ENCODE measurements at regions not wholly inside any gene's neighbourhood (a gene's known extent, or its start where the extent isn't known, plus 50 kb on each side); places are given as distances from the start of the nearest gene placed in this dataset.

GRCh38 chr11:29959488-29959887, 57.3 kb downstream of the KCNA4 start:
- TF ChIP-seq, protein P1, sequence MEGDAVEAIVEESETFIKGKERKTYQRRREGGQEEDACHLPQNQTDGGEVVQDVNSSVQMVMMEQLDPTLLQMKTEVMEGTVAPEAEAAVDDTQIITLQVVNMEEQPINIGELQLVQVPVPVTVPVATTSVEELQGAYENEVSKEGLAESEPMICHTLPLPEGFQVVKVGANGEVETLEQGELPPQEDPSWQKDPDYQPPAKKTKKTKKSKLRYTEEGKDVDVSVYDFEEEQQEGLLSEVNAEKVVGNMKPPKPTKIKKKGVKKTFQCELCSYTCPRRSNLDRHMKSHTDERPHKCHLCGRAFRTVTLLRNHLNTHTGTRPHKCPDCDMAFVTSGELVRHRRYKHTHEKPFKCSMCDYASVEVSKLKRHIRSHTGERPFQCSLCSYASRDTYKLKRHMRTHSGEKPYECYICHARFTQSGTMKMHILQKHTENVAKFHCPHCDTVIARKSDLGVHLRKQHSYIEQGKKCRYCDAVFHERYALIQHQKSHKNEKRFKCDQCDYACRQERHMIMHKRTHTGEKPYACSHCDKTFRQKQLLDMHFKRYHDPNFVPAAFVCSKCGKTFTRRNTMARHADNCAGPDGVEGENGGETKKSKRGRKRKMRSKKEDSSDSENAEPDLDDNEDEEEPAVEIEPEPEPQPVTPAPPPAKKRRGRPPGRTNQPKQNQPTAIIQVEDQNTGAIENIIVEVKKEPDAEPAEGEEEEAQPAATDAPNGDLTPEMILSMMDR (conservative IDR thresholded peaks at IDR 0.05; ENCODE audit: low read depth, low read length): no peak
- no peak for DNase-seq (ENCODE audit: low read depth)
- H3K4me3 ChIP-seq (ENCODE audit: low read length): no peak overlapping the region

DNA sequence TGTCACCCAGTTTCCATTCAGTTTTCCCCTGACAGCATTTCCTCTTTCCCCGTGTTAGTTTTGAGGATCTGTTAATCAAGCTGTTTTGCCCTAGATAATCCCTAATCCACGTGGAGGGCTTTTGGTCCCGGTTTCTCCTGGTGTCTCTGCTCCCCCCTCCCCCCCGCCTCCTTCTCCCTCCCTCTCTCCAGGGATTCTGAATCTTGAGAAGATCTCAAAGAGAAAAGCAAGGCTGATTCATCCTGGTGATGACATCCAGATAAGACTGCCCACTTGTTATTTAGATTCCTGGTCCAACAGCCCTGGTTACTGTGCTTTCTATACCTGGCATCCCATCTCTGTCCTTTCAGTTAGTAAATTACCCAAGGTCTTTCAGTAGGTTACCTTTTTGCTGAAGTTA, 59.4 kb downstream of the KCNA4 start:
- H3K4me3 ChIP-seq (ENCODE audit: low read length): no peak overlapping the region
- TF ChIP-seq, protein P1 (conservative IDR thresholded peaks at IDR 0.05; ENCODE audit: low read depth, low read length): no peak
- DNase-seq (ENCODE audit: low read depth): no peak

- no peak overlapping the region for H3K4me3 ChIP-seq (ENCODE audit: low read length)
- DNase-seq (ENCODE audit: low read depth): no peak
- TF ChIP-seq, protein P1 (conservative IDR thresholded peaks at IDR 0.05; ENCODE audit: low read depth, low read length): no peak
Measured at GRCh38 chr11:29956076-29956556, 60.7 kb downstream of the KCNA4 start.

- H3K4me3 ChIP-seq (ENCODE audit: low read length): no peak overlapping the region
- TF ChIP-seq, protein P1 (conservative IDR thresholded peaks at IDR 0.05; ENCODE audit: low read depth, low read length): no peak
- no peak for DNase-seq (ENCODE audit: low read depth)
Measured at GRCh38 chr11:29943347-29943746, 73.5 kb downstream of the KCNA4 start.

GRCh38 chr11:29937526-29937925, 79.3 kb downstream of the KCNA4 start:
- DNase-seq (ENCODE audit: low read depth): no peak
- H3K4me3 ChIP-seq (ENCODE audit: low read length): no peak overlapping the region
- TF ChIP-seq, protein P1 (conservative IDR thresholded peaks at IDR 0.05; ENCODE audit: low read depth, low read length): no peak

GRCh38 chr11:29934115-29934638, 82.7 kb downstream of the KCNA4 start:
- no peak for DNase-seq (ENCODE audit: low read depth)
- TF ChIP-seq, protein P1 (conservative IDR thresholded peaks at IDR 0.05; ENCODE audit: low read depth, low read length): no peak

DNA sequence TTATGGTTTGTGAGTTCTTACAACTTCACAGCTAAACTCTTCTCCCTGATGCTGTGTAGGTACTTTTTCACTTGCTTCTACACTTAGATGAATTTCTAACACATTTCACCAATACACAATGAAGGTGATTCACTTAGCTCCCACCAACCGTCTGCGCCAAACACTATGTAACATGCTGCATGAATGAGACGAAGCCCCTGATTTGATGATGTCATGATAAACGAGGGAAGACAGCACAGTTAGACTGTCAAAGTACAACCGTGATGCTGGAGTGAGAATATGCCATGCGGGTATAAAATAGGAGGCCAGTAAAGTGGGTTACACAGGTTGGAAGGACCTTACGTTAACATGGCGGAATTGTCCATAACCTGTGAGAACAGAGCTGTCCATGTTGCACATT, 100.8 kb downstream of the KCNA4 start:
- TF ChIP-seq, protein P1 (conservative IDR thresholded peaks at IDR 0.05; ENCODE audit: low read depth, low read length): no peak
- H3K4me3 ChIP-seq (ENCODE audit: low read length): no peak overlapping the region
- no peak for DNase-seq (ENCODE audit: low read depth)

More at GRCh38 chr11:29934115-29934638, 82.7 kb downstream of the KCNA4 start:
- no peak overlapping the region for H3K4me3 ChIP-seq (ENCODE audit: low read length)
